Upper lobe of right lung (tissue), 1 donor: ENCODE measurements at regions not wholly inside any gene's neighbourhood (a gene's known extent, or its start where the extent isn't known, plus 50 kb on each side); places are given as distances from the start of the nearest gene placed in this dataset.

ENCODE experiments used
- ATAC-seq: fragments of 200-7000 bp; cut with Tn5 transposase; one replicate; pipeline ENCODE4 v1.9.1; 2020; ENCODE audit warnings: mild to moderate bottlenecking, moderate library complexity
- DNase-seq: peaks from one replicate; pipeline ENCODE4 v3.0.0-alpha.2; 2020
- H3K27ac ChIP-seq: fragments of 200-600 bp; one replicate; pipeline ENCODE4 v1.8.0; 2022
- H3K27me3 ChIP-seq: fragments of 200-600 bp; one replicate; pipeline ENCODE4 v1.8.0; 2022; ENCODE audit warnings: mild to moderate bottlenecking
- H3K36me3 ChIP-seq: fragments of 200-600 bp; one replicate; pipeline ENCODE4 v1.8.0; 2022
- H3K4me1 ChIP-seq: fragments of 200-600 bp; one replicate; pipeline ENCODE4 v1.8.0; 2022
- H3K4me3 ChIP-seq: fragments of 200-600 bp; one replicate; pipeline ENCODE4 v1.8.0; 2022; ENCODE audit warnings: mild to moderate bottlenecking
- H3K9me3 ChIP-seq: fragments of 200-600 bp; one replicate; pipeline ENCODE4 v1.8.0; 2022
- CTCF ChIP-seq: fragments of 200-600 bp; IDR thresholded peaks from one replicate; pipeline ENCODE4 v1.8.0; 2022; ENCODE audit warnings: antibody characterized with exemption
- intact Hi-C: fragments of 100-400 bp; cut with DNase I; formaldehyde crosslinking; loops from one replicate; pipeline ENCODE4 v1.11.0; 2022
- donor health status: DM: no; HTN: yes; CAD: no; lungs with severe emphysema.

GRCh38 chr4:137825505-137825904 is 293.2 kb upstream of the PCDH18 start:
- Histone ChIP-seq H3K4me1 (no peaks in the 10 kb centered on the region), H3K9me3 (no peaks in the 10 kb centered on the region), H3K36me3 (no peaks in the 10 kb centered on the region), H3K4me3 (no peak overlapping the region), H3K27me3 (no peaks in the 10 kb centered on the region), H3K27ac (no peak overlapping the region)
- TF ChIP-seq CTCF: no peak
- intact Hi-C loops: no loop called here
- ATAC-seq: no peak
- DNase-seq: no peak

- H3K4me3 ChIP-seq: no peak overlapping the region
- no peak for TF ChIP-seq CTCF
- no peaks in the 10 kb centered on the region for H3K36me3 ChIP-seq
- intact Hi-C loops: no loop called here
- H3K4me1 ChIP-seq: no peaks in the 10 kb centered on the region
- no peak for ATAC-seq
- H3K27ac ChIP-seq: no peak overlapping the region
- no peaks in the 10 kb centered on the region for H3K9me3 ChIP-seq
- H3K27me3 ChIP-seq: no peaks in the 10 kb centered on the region
- DNase-seq: no peak
These were observed 290.7 kb upstream of the PCDH18 start for GRCh38 chr4:137823007-137823406.

GRCh38 chr4:137819964-137820383 is 287.7 kb upstream of the PCDH18 start:
- Histone ChIP-seq H3K27ac (no peak overlapping the region), H3K36me3 (no peaks in the 10 kb centered on the region), H3K4me3 (no peak overlapping the region), H3K4me1 (no peaks in the 10 kb centered on the region), H3K27me3 (no peaks in the 10 kb centered on the region), H3K9me3 (no peaks in the 10 kb centered on the region)
- intact Hi-C loops: no loop called here
- ATAC-seq: peak; percentile 94
- TF ChIP-seq CTCF: peak; percentile 43
- no peak for DNase-seq

GRCh38 chr4:137812258-137812657 is 280.0 kb upstream of the PCDH18 start:
- H3K27ac ChIP-seq: no peak overlapping the region
- intact Hi-C loops: no loop called here
- H3K27me3 ChIP-seq: no peaks in the 10 kb centered on the region
- H3K4me3 ChIP-seq: no peak overlapping the region
- H3K36me3 ChIP-seq: no peaks in the 10 kb centered on the region
- ATAC-seq (no peak), DNase-seq (no peak)
- TF ChIP-seq CTCF: no peak
- no peaks in the 10 kb centered on the region for H3K9me3 ChIP-seq
- no peaks in the 10 kb centered on the region for H3K4me1 ChIP-seq

- no peaks in the 10 kb centered on the region for H3K9me3 ChIP-seq
- intact Hi-C loops: no loop called here
- H3K36me3 ChIP-seq: no peaks in the 10 kb centered on the region
- H3K4me1 ChIP-seq: no peaks in the 10 kb centered on the region
- H3K27me3 ChIP-seq: no peaks in the 10 kb centered on the region
- no peak overlapping the region for H3K4me3 ChIP-seq
- no peak for ATAC-seq
- no peak for DNase-seq
- H3K27ac ChIP-seq: no peak overlapping the region
- no peak for TF ChIP-seq CTCF
These were observed 274.1 kb upstream of the PCDH18 start for GRCh38 chr4:137806420-137806819.

- no peak for TF ChIP-seq CTCF
- DNase-seq (no peak), ATAC-seq (no peak)
- no peaks in the 10 kb centered on the region for H3K27me3 ChIP-seq
- no peaks in the 10 kb centered on the region for H3K9me3 ChIP-seq
- H3K36me3 ChIP-seq: no peaks in the 10 kb centered on the region
- H3K4me1 ChIP-seq: no peaks in the 10 kb centered on the region
- no peak overlapping the region for H3K4me3 ChIP-seq
- no peak overlapping the region for H3K27ac ChIP-seq
- intact Hi-C loops: no loop called here
These were observed 272.7 kb upstream of the PCDH18 start for GRCh38 chr4:137804906-137805495.
